ENCODE measurements at regions not wholly inside any gene's neighbourhood (a gene's known extent, or its start where the extent isn't known, plus 50 kb on each side); places are given as distances from the start of the nearest gene placed in this dataset.

- no peak for TF ChIP-seq CTCF (IDR thresholded peaks at IDR 0.05)
- no peak for TF ChIP-seq POLR2AphosphoS5 (IDR thresholded peaks at IDR 0.05)
Observed at GRCh38 chr5:109594217-109594616, 95.5 kb upstream of the MAN2A1 start.
